Spleen (tissue), 11 donors: ENCODE measurements at regions not wholly inside any gene's neighbourhood (a gene's known extent, or its start where the extent isn't known, plus 50 kb on each side); places are given as distances from the start of the nearest gene placed in this dataset.

Experiments
- DNase-seq: peaks from one replicate; pipeline ENCODE4 v3.0.0-alpha.2; 2020
- H3K27ac ChIP-seq, 8 donors: fragments of 200-600 bp; sonication (generic) in 7 of 8; 1 replicate in 4 of 8; 2 replicates in 4 of 8; pipeline versions ENCODE4 v1.5.0 to v1.8.0; 2016 to 2021; ENCODE audit warnings: inconsistent platforms in 4 of 8, mild to moderate bottlenecking in 4 of 8, moderate library complexity in 1 of 8
- H3K27me3 ChIP-seq, 7 donors: fragments of 200-600 bp; sonication (generic) in 6 of 7; replicated peaks in 1 of 7; 1 replicate in 4 of 7; 2 replicates in 3 of 7; pipeline versions ENCODE4 v1.5.0 to v1.8.0; 2016 to 2021; ENCODE audit warnings: inconsistent platforms in 3 of 7, mild to moderate bottlenecking in 1 of 7
- H3K36me3 ChIP-seq, 6 donors: fragments of 200-600 bp; sonication (generic) in 5 of 6; 1 replicate in 4 of 6; 2 replicates in 2 of 6; pipeline versions ENCODE4 v1.5.0 to v1.8.0; 2016 to 2021; ENCODE audit warnings: inconsistent platforms in 2 of 6
- H3K4me1 ChIP-seq, 6 donors: fragments of 200-600 bp; sonication (generic) in 5 of 6; 1 replicate in 3 of 6; 2 replicates in 3 of 6; pipeline versions ENCODE4 v1.5.0 to v1.8.0; 2016 to 2021; ENCODE audit warnings: inconsistent platforms in 3 of 6
- H3K4me3 ChIP-seq, 8 donors: fragments of 200-600 bp; sonication (generic) in 7 of 8; 1 replicate in 4 of 8; 2 replicates in 4 of 8; pipeline versions ENCODE4 v1.5.0 to v1.8.0; 2016 to 2021; ENCODE audit warnings: inconsistent platforms in 4 of 8, mild to moderate bottlenecking in 4 of 8, moderate library complexity in 2 of 8
- H3K9me3 ChIP-seq, 8 donors: fragments of 200-600 bp; sonication (generic) in 7 of 8; 1 replicate in 4 of 8; 2 replicates in 4 of 8; pipeline versions ENCODE4 v1.5.0 to v1.8.0; 2016 to 2021; ENCODE audit warnings: inconsistent platforms in 4 of 8
- POLR2A ChIP-seq, 3 donors: fragments of 450-650 bp; IDR thresholded peaks; one replicate each; pipeline ENCODE4 v1.5.1; 2017; ENCODE audit warnings: antibody characterized with exemption in 3 of 3, mild to moderate bottlenecking in 1 of 3
- POLR2AphosphoS5 ChIP-seq, 3 donors: sonication (generic); formaldehyde crosslinking; IDR thresholded peaks; one replicate each; pipeline ENCODE4 v1.5.1; 2017; ENCODE audit warnings: antibody characterized with exemption in 3 of 3
- WGBS, 5 donors: extraction: QIAGEN DNeasy Blood & Tissue Kit in 3 of 5; methylation state at CpG; one replicate each; pipeline versions ENCODE4 v1.1.5 to v1.1.7; 2013 to 2018; 5-methylcytosine and 5-hydroxymethylcytosine counted together
- intact Hi-C: fragments of 100-400 bp; cut with DNase I; formaldehyde crosslinking; loops from one replicate; pipeline ENCODE4 v1.15.0; 2023; ENCODE audit warnings: low total_unique reads
- TF ChIP-seq, protein P1 (sequence below), 11 experiments: fragments of 200-600 bp in 7 of 11; fragments of 450-650 bp in 4 of 11; sonication (generic) in 4 of 11; IDR thresholded peaks in 8 of 11; conservative IDR thresholded peaks in 3 of 11; 1 replicate in 7 of 11; 2 replicates in 4 of 11; pipeline versions ENCODE4 v1.4.0 to v1.8.0; 2016 to 2021; ENCODE audit warnings: antibody characterized with exemption in 11 of 11, inconsistent platforms in 4 of 11, mild to moderate bottlenecking in 1 of 11
- donor health status: healthy with polysubstance abuse.
- donor health status: DM: no; HTN: no; CAD: no; lungs with moderate emphysema.
- donor health status: DM: no; HTN: no; CAD: no.
- donor health status: Bipolar disorder and iron deficiency.
- donor health status: healthy.
- donor health status: DM: no; HTN: no; CAD: no.
- donor health status: DM: yes; HTN: yes; CAD: no.

DNA sequence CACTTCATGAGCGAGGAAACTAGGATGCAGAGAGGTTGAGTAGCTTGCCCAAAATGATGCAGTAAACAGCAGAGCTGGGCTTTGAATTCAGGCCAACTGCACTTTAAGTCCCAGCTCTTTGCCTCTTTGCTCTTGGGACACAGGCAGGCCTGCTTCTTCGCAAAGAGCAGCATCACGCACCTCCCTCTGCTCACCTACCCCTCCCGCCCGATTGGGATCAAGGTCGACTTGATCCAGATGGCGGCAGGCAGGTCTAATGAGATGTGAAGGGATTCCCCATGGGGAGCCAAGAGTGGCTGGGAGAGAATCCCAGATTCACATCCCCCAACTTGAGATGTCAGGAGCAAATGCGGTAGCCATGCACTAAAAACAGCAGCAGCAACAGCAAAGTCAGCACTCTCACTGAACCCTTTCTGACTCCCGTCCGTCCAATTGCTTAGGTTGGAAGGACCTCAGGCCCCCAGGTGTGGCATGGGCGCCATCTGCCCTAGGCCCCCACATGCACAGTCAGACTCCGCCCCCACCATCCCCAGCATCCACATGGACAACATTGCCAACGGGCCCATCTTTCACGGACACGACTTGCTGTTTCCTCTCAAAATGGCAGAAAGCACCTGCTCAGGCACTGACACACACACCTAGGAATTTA lies 84.3 kb upstream of the MAP4K4 start:
- Histone ChIP-seq H3K4me1 (peaks cover 0 to 13% (median under 1%) of the 10 kb centered on the region in 6 donors), H3K27ac (no peak overlapping the region), H3K4me3 (no peak overlapping the region), H3K9me3 (no peaks in the 10 kb centered on the region), H3K36me3 (no peaks in the 10 kb centered on the region), H3K27me3 (peaks cover 0 to 8% (median 0%) of the 10 kb centered on the region in 7 donors)
- intact Hi-C loops = no loop called here
- 88 to 95% (median 91%) methylated on average over 13 to 15 of the region's 15 CpGs for WGBS, 5 donors
- no peak for DNase-seq
- TF ChIP-seq POLR2A (IDR thresholded peaks at IDR 0.05) (no peak), POLR2AphosphoS5 (IDR thresholded peaks at IDR 0.05) (no peak)
- TF ChIP-seq, protein P1, sequence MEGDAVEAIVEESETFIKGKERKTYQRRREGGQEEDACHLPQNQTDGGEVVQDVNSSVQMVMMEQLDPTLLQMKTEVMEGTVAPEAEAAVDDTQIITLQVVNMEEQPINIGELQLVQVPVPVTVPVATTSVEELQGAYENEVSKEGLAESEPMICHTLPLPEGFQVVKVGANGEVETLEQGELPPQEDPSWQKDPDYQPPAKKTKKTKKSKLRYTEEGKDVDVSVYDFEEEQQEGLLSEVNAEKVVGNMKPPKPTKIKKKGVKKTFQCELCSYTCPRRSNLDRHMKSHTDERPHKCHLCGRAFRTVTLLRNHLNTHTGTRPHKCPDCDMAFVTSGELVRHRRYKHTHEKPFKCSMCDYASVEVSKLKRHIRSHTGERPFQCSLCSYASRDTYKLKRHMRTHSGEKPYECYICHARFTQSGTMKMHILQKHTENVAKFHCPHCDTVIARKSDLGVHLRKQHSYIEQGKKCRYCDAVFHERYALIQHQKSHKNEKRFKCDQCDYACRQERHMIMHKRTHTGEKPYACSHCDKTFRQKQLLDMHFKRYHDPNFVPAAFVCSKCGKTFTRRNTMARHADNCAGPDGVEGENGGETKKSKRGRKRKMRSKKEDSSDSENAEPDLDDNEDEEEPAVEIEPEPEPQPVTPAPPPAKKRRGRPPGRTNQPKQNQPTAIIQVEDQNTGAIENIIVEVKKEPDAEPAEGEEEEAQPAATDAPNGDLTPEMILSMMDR (IDR thresholded peaks at IDR 0.05 in 8 of 11, conservative IDR thresholded peaks at IDR 0.05 in 3 of 11) = no peak

DNA sequence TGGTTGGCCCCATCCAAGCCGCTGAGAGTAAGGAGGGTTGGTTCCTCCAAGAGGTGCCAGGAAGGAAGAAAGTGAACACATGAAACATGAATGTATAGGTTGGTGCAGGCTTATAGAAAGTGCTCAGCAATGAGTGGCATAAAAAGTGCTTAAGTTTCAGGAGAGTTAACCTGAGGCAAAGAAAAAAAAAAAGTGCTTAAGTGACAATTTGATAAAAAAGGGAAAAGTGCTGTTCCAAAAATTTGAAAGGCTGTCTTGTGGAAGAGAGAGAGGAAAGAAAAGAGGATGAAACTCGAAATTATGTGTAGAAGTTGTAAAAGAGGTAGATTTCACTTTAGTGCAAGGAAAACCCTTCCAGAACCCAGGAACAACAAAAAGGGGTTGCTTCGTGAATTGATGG lies 85.5 kb upstream of the MAP4K4 start:
- Histone ChIP-seq H3K9me3 (no peaks in the 10 kb centered on the region), H3K4me1 (peaks cover 0 to 11% (median 0%) of the 10 kb centered on the region in 6 donors), H3K27me3 (peaks cover 0 to 4% (median 0%) of the 10 kb centered on the region in 7 donors), H3K27ac (no peak overlapping the region), H3K4me3 (no peak overlapping the region), H3K36me3 (no peaks in the 10 kb centered on the region)
- 80 to 94% (median 87%) methylated on average over 3 of the region's 3 CpGs for WGBS, 5 donors
- TF ChIP-seq POLR2AphosphoS5 (IDR thresholded peaks at IDR 0.05) (no peak), POLR2A (IDR thresholded peaks at IDR 0.05) (no peak)
- TF ChIP-seq, protein P1 (IDR thresholded peaks at IDR 0.05 in 8 of 11, conservative IDR thresholded peaks at IDR 0.05 in 3 of 11) = no peak
- no peak for DNase-seq
- intact Hi-C loops = no loop called here

DNA sequence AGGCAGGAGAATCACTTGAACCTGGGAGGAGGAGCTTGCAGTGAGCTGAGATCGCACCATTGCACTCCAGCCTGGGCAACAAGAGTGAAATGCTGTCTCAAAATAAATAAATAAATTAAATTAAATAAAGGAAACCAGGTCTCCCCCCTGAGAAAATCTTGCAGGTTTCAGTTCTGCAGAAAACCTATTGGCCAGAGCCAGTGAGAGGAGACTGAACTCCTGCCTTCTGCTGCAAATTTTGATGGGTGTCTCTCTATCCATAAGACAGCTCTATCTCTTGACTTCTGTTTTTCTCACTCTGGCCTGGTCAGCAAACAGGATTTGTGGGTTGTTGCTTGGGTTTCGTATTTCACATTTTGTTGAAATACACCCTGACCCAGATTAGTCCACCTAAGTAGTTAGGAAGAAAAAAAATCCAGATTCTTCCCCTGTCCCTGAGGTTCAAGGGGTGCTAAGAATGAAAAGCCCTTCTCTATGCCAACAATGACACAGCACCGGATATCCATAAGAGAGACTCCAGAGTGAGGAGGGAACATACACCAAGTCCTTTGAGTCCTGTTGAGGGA lies 86.7 kb upstream of the MAP4K4 start:
- intact Hi-C loops = no loop called here
- Histone ChIP-seq H3K36me3 (no peaks in the 10 kb centered on the region), H3K9me3 (peaks cover 0 to 7% (median 0%) of the 10 kb centered on the region in 8 donors), H3K4me1 (peaks cover 0 to 11% (median 0%) of the 10 kb centered on the region in 6 donors), H3K27me3 (peaks cover 0 to 4% (median 0%) of the 10 kb centered on the region in 7 donors), H3K27ac (no peak overlapping the region), H3K4me3 (no peak overlapping the region)
- WGBS, 5 donors = 73 to 82% (median 76%) methylated on average over 3 of the region's 3 CpGs
- TF ChIP-seq POLR2AphosphoS5 (IDR thresholded peaks at IDR 0.05) = no peak
- TF ChIP-seq POLR2A (IDR thresholded peaks at IDR 0.05) = no peak
- TF ChIP-seq, protein P1 (IDR thresholded peaks at IDR 0.05 in 8 of 11, conservative IDR thresholded peaks at IDR 0.05 in 3 of 11) = no peak
- no peak for DNase-seq

DNA sequence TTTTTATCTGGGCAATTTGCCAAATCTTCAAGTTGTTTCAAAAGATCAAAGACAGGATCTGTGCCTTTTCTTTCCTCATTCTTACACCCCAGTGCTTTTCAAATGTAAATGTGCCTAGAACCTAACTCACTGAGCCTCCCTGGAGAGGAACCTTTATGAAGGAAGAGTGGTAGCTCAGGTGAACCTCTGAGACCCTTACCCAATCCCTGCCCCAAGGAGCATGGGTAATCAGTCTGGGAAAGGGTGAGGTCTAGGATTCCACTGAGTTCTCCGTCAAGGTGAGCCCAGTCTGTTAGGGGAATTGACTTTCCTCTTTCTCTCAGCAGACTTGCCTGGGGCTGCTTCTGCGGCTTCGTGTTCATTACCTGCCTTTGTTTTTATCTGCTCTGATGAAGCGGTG lies 88.1 kb upstream of the MAP4K4 start:
- intact Hi-C loops = no loop called here
- H3K4me3 ChIP-seq = no peak overlapping the region
- H3K27ac ChIP-seq = no peak overlapping the region
- peaks cover 0 to 4% (median 0%) of the 10 kb centered on the region in 7 donors for H3K27me3 ChIP-seq
- TF ChIP-seq POLR2A (IDR thresholded peaks at IDR 0.05) (no peak), POLR2AphosphoS5 (IDR thresholded peaks at IDR 0.05) (no peak)
- TF ChIP-seq, protein P1 (IDR thresholded peaks at IDR 0.05 in 8 of 11, conservative IDR thresholded peaks at IDR 0.05 in 3 of 11) = no peak
- H3K4me1 ChIP-seq = peaks cover 0 to 11% (median 0%) of the 10 kb centered on the region in 6 donors
- H3K36me3 ChIP-seq = no peaks in the 10 kb centered on the region
- peaks cover 0 to 11% (median 0%) of the 10 kb centered on the region in 8 donors for H3K9me3 ChIP-seq
- DNase-seq = no peak
- 92 to 99% (median 96%) methylated on average over 4 of the region's 4 CpGs for WGBS, 5 donors
